ENCODE measurements at regions not wholly inside any gene's neighbourhood (a gene's known extent, or its start where the extent isn't known, plus 50 kb on each side); places are given as distances from the start of the nearest gene placed in this dataset.

- TF ChIP-seq CTCF (IDR thresholded peaks at IDR 0.05; ENCODE audit: low read depth, low read length): no peak
- no peak for TF ChIP-seq EZH2phosphoT487 (IDR thresholded peaks at IDR 0.05; ENCODE audit: low read depth)
Measured at GRCh38 chr7:131620673-131621609, 64.5 kb upstream of the PODXL start.

All from OCI-LY3 (cell line).